Activated CD8-positive, alpha-beta memory T cell treated with anti-CD3 and anti-CD28 coated beads, Interleukin-2, amount 50 U/mL, for 1 hour (primary cell): ENCODE measurements at regions not wholly inside any gene's neighbourhood (a gene's known extent, or its start where the extent isn't known, plus 50 kb on each side); places are given as distances from the start of the nearest gene placed in this dataset.

Experiments
- DNase-seq: peaks from one replicate; pipeline ENCODE4 v3.0.0-alpha.2; 2020; ENCODE audit errors: extremely low read depth

GRCh38 chr22:48456449-48456848 is 1371.2 kb downstream of the BRD1 start:
- DNase-seq, result no peak

GRCh38 chr22:48453751-48454485 is 1373.8 kb downstream of the BRD1 start:
- no peak for DNase-seq

- no peak for DNase-seq
Observed at GRCh38 chr22:48453171-48453570, 1374.5 kb downstream of the BRD1 start.

GRCh38 chr22:48452766-48453165 is 1374.9 kb downstream of the BRD1 start:
- DNase-seq, result no peak

- no peak for DNase-seq
Observed at GRCh38 chr22:48451891-48452290, 1375.8 kb downstream of the BRD1 start.

- no peak for DNase-seq
Observed at GRCh38 chr22:48450188-48450825, 1377.4 kb downstream of the BRD1 start.

GRCh38 chr22:48449466-48450187 is 1378.0 kb downstream of the BRD1 start:
- DNase-seq, result no peak

GRCh38 chr22:48448821-48449220 is 1378.9 kb downstream of the BRD1 start:
- no peak for DNase-seq

- no peak for DNase-seq
Observed at GRCh38 chr22:48445113-48445827, 1382.4 kb downstream of the BRD1 start.

- no peak for DNase-seq
Observed at GRCh38 chr22:48444320-48445112, 1383.2 kb downstream of the BRD1 start.

GRCh38 chr22:48443680-48444079 is 1384.0 kb downstream of the BRD1 start:
- DNase-seq, result no peak

- DNase-seq, result no peak
Observed at GRCh38 chr22:48442663-48443062, 1385.0 kb downstream of the BRD1 start.

GRCh38 chr22:48441553-48441850 is 1386.2 kb downstream of the BRD1 start:
- DNase-seq, result no peak

GRCh38 chr22:48440673-48441552 is 1386.8 kb downstream of the BRD1 start:
- no peak for DNase-seq

GRCh38 chr22:48440176-48440575 is 1387.5 kb downstream of the BRD1 start:
- DNase-seq, result no peak

GRCh38 chr22:48439560-48440135 is 1388.0 kb downstream of the BRD1 start:
- DNase-seq, result no peak

- DNase-seq, result no peak
Observed at GRCh38 chr22:48438800-48439559, 1388.7 kb downstream of the BRD1 start.

GRCh38 chr22:48438096-48438495 is 1389.6 kb downstream of the BRD1 start:
- DNase-seq, result no peak

GRCh38 chr22:48436201-48436931 is 1391.3 kb downstream of the BRD1 start:
- DNase-seq, result no peak
